ENCODE measurements at regions not wholly inside any gene's neighbourhood (a gene's known extent, or its start where the extent isn't known, plus 50 kb on each side); places are given as distances from the start of the nearest gene placed in this dataset.
"Not testable (repeated sequence)": the region's sequence is repeated elsewhere in the genome, so short reads cannot be mapped to it uniquely, and the experiment has no call there.

DNA sequence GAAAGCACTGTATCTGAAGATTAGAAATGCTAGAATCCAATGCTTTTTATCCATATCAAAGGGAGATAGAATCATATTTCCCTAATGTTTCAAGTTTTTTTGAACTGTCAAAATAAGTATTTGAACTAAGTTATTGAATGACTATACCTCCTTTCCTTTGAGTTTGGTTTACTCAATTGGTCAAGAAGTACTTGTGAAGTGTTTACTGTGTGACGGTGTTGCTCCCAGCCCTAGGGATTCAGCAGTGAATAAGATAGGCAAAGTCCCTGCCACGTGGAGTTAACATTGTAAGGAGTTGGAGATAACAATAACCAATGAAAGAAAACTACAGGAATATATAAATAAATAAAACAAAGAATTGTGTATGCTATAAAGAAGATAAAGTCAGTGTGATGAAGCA lies 535.9 kb downstream of the FRK start:
- no peak overlapping the region for H3K4me3 ChIP-seq (replicated peaks in 1 of 2; ENCODE audit: low read depth in 2 of 2, low read length in 2 of 2)
- TF ChIP-seq, protein P1, sequence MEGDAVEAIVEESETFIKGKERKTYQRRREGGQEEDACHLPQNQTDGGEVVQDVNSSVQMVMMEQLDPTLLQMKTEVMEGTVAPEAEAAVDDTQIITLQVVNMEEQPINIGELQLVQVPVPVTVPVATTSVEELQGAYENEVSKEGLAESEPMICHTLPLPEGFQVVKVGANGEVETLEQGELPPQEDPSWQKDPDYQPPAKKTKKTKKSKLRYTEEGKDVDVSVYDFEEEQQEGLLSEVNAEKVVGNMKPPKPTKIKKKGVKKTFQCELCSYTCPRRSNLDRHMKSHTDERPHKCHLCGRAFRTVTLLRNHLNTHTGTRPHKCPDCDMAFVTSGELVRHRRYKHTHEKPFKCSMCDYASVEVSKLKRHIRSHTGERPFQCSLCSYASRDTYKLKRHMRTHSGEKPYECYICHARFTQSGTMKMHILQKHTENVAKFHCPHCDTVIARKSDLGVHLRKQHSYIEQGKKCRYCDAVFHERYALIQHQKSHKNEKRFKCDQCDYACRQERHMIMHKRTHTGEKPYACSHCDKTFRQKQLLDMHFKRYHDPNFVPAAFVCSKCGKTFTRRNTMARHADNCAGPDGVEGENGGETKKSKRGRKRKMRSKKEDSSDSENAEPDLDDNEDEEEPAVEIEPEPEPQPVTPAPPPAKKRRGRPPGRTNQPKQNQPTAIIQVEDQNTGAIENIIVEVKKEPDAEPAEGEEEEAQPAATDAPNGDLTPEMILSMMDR (IDR thresholded peaks at IDR 0.05; ENCODE audit: low read depth, low read length) = no peak
- no peak for DNase-seq (ENCODE audit: low read depth in 2 of 2)

DNA sequence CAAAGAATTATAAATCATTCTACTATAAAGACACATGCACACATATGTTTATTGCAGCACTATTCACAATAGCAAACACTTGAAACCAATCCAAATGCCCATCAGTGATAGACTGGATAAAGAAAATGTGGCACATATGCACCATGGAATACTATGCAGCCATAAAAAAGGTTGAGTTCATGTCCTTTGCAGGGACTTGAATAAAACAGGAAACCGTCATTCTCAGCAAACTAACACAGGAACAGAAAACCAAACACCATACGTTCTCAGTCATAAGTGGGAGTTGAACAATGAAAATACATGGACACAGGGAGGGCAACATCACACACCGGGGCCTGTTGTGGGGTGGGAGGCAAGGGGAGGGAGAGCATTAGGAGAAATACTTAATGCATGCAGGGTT lies 538.9 kb downstream of the FRK start:
- H3K4me3 ChIP-seq (replicated peaks in 1 of 2; ENCODE audit: low read depth in 2 of 2, low read length in 2 of 2); DNase-seq (ENCODE audit: low read depth in 2 of 2): not testable (repeated sequence)

DNA sequence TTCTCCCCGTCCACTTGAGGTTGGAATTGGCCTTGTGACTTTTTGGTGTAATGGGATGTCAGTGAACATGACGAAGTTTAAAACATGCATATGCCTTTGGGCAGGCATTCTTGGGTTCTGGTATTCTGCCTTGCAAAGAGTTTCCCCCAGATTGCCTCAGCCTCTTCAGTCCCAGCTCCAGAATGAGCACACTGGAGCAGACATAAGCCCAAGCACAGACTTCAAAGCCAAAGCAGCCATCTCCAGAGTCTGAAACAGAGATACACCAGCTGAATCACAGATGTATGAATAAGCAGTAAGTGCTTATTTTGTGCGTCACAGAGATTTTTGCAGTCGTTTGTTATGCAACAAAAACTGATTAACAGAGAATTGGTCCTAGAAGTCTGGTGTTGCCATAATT lies 546.0 kb downstream of the FRK start:
- peak; percentile 1 to 3 for DNase-seq (ENCODE audit: low read depth in 2 of 2)

DNA sequence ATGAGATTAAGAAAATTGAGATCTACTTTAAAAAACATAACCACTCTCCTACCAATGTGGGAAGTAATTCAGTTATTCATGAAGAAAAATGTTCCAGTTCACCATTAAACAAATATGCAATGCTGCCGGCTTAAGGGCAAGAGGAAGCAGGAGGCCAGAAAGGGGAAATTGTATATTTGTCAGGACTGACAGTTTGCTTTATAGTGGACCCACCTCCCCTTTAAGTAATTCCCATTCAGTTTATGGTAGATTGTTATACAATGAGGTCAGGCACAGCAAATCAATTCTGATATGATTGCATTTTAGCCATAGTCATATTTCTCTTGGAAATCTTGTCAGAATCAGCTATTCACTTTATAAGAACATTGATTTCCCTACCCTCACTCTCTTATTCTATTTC lies 547.8 kb downstream of the FRK start:
- no peak overlapping the region for H3K4me3 ChIP-seq (replicated peaks in 1 of 2; ENCODE audit: low read depth in 2 of 2, low read length in 2 of 2)
- TF ChIP-seq, protein P1 (IDR thresholded peaks at IDR 0.05; ENCODE audit: low read depth, low read length) = no peak
- no peak for DNase-seq (ENCODE audit: low read depth in 2 of 2)

More for the DNA sequence above, 546.0 kb downstream of the FRK start:
- H3K4me3 ChIP-seq (replicated peaks in 1 of 2; ENCODE audit: low read depth in 2 of 2, low read length in 2 of 2) = no peak overlapping the region
- TF ChIP-seq, protein P1 (IDR thresholded peaks at IDR 0.05; ENCODE audit: low read depth, low read length) = no peak

DNA sequence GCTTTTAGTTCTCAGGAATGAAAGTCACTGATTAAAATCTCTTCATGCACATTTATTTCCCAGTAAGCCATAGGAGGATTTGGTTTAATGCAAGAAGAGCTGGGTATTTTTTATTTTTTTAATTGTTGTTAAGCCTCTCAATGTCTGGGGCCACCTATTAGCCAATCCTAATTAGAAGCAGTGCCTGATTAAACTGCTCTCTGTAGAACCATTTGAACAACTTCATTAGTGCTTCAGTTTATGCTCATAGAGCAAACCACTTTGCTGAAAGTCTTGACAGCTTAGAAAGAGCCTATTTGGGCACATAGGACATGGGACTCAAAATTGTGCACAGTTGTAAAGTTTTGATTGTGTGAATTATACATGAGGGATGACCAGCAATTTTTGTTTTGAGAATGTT lies 548.9 kb downstream of the FRK start:
- TF ChIP-seq, protein P1 (IDR thresholded peaks at IDR 0.05; ENCODE audit: low read depth, low read length) = no peak
- DNase-seq (ENCODE audit: low read depth in 2 of 2) = no peak
- H3K4me3 ChIP-seq (replicated peaks in 1 of 2; ENCODE audit: low read depth in 2 of 2, low read length in 2 of 2) = no peak overlapping the region

DNA sequence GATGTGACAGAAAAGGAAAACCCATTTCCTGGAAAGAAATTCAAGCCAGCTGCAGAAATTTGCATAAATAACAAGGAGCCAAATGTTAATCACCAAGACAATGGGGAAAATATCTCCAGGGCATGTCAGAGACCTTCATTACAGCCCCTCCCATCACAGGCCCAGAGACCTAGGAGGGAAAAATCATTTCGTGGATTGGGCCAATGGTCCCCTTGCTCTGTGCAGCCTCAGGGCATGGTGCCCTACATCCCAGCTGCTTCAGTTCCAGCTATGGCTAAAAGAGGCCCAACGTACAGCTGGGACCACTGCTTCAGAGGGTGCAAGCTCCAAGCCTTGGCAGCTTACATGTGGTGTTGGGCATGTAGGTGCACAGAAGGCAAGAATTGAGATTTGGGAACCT lies 558.3 kb downstream of the FRK start:
- not testable (repeated sequence) for DNase-seq (ENCODE audit: low read depth in 2 of 2)

DNA sequence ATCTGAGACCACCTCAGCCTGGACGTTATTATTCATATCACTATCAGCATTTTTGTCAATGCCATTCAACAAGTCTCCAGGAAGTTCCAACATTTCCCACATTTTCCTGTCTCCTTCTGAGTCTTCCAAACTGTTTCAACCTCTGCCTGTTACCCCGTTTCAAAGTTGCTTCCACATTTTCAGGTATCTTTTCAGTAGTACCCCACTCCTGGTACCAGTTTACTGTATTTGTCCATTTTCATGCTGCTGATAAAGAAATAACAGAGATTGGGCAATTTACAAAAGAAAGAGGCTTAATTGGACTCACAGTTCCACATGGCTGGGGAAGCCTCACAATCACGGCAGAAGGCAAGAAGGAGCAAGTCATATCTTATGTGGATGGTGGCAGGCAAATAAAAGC lies 565.5 kb downstream of the FRK start:
- DNase-seq (ENCODE audit: low read depth in 2 of 2) = no peak
- H3K4me3 ChIP-seq (replicated peaks in 1 of 2; ENCODE audit: low read depth in 2 of 2, low read length in 2 of 2) = no peak overlapping the region
- TF ChIP-seq, protein P1 (IDR thresholded peaks at IDR 0.05; ENCODE audit: low read depth, low read length) = no peak

More for the DNA sequence above, 558.3 kb downstream of the FRK start:
- not testable (repeated sequence) for H3K4me3 ChIP-seq (replicated peaks in 1 of 2; ENCODE audit: low read depth in 2 of 2, low read length in 2 of 2)

DNA sequence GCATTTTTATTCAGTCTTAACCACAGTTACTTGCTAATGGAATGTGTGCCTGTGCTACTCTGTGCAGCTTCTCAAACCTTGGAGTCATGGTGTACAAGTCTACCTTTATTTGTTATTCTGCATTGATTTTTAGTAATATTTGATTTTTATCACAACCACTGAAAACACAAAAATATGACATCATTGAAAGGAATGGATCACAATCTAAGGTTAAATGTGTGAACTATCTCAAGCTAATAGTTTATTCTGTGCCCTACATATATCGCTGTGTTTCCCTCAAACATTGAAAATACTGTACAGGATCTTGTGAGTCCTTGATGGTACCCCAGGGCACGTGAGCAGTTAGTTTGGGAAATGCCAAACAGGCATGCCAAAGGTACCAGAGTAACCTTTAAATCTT lies 573.4 kb downstream of the FRK start:
- no peak overlapping the region for H3K4me3 ChIP-seq (replicated peaks in 1 of 2; ENCODE audit: low read depth in 2 of 2, low read length in 2 of 2)
- TF ChIP-seq, protein P1 (IDR thresholded peaks at IDR 0.05; ENCODE audit: low read depth, low read length) = no peak
- no peak for DNase-seq (ENCODE audit: low read depth in 2 of 2)

All from cardiac fibroblast (primary cell).